SK-N-SH (cell line): ENCODE measurements at regions not wholly inside any gene's neighbourhood (a gene's known extent, or its start where the extent isn't known, plus 50 kb on each side); places are given as distances from the start of the nearest gene placed in this dataset.

Experiments used
- NRF1 ChIP-seq: IDR thresholded peaks from 2 replicates; pipeline ENCODE4 v1.6.1; 2012; ENCODE audit warnings: low read depth, mild to moderate bottlenecking, low read length
- TF ChIP-seq, protein P1 (sequence below): IDR thresholded peaks from 2 replicates; pipeline ENCODE4 v1.4.0; 2012; ENCODE audit warnings: low read depth
- TF ChIP-seq, protein P2 (sequence below): fragments of 200-600 bp; sonication (generic); IDR thresholded peaks from 2 replicates; pipeline ENCODE4 v1.6.1; 2017; ENCODE audit warnings: antibody characterized with exemption, mild to moderate bottlenecking, moderate library complexity

- TF ChIP-seq, protein P1, sequence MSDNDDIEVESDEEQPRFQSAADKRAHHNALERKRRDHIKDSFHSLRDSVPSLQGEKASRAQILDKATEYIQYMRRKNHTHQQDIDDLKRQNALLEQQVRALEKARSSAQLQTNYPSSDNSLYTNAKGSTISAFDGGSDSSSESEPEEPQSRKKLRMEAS = no peak
- TF ChIP-seq, protein P2, sequence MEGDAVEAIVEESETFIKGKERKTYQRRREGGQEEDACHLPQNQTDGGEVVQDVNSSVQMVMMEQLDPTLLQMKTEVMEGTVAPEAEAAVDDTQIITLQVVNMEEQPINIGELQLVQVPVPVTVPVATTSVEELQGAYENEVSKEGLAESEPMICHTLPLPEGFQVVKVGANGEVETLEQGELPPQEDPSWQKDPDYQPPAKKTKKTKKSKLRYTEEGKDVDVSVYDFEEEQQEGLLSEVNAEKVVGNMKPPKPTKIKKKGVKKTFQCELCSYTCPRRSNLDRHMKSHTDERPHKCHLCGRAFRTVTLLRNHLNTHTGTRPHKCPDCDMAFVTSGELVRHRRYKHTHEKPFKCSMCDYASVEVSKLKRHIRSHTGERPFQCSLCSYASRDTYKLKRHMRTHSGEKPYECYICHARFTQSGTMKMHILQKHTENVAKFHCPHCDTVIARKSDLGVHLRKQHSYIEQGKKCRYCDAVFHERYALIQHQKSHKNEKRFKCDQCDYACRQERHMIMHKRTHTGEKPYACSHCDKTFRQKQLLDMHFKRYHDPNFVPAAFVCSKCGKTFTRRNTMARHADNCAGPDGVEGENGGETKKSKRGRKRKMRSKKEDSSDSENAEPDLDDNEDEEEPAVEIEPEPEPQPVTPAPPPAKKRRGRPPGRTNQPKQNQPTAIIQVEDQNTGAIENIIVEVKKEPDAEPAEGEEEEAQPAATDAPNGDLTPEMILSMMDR = no peak
- TF ChIP-seq NRF1 = no peak
These were observed 1180.8 kb downstream of the CDH12 start for GRCh38 chr5:21672360-21672759.
